ENCODE measurements at regions not wholly inside any gene's neighbourhood (a gene's known extent, or its start where the extent isn't known, plus 50 kb on each side); places are given as distances from the start of the nearest gene placed in this dataset.

- no peak for DNase-seq (ENCODE audit: low read depth)
Observed at GRCh38 chr11:92536883-92537282, 312.3 kb downstream of the FAT3 start.

GRCh38 chr11:92540096-92540495 is 315.5 kb downstream of the FAT3 start:
- DNase-seq (ENCODE audit: low read depth), result no peak

- no peak for DNase-seq (ENCODE audit: low read depth)
Observed at GRCh38 chr11:92545906-92546471, 321.4 kb downstream of the FAT3 start.

DNA sequence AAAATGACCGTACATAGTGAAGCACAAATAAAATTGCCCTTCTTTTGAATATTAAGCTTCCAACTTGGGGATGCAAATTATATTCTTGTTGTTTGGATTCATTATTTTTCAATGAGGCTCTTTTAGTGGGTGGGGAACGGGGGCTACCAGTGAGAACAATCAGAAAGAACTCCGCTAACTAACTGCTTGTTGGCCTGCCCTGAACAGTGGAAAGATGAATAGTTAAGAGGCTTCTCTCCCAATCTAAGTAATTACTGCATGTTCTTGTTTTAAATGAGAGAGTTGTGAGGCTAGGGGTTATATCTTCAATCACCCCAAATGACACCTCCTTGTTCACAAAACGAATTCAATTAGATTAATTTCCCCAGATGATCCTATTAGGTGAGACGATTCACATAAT is 322.0 kb downstream of the FAT3 start:
- no peak for DNase-seq (ENCODE audit: low read depth)

DNA sequence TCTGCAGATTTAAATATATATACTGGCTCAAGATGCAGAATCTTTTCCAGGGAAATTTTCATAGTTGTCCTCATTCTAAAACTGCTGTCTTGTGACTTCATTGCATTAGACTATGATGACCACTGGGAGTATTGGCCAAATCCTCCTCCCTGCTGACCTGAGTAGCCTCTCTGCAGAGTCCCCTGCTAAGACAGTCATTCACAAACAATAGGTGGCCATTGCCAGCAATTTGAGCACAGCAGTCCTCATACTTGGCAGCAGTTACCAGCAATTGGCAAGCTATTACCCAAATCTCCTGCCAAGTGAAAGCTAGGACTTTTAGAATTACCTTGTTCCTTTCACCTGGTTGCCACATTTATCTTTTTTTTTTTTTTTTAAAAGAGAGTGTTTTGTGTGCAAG is 325.8 kb downstream of the FAT3 start:
- no peak for DNase-seq (ENCODE audit: low read depth)

DNA sequence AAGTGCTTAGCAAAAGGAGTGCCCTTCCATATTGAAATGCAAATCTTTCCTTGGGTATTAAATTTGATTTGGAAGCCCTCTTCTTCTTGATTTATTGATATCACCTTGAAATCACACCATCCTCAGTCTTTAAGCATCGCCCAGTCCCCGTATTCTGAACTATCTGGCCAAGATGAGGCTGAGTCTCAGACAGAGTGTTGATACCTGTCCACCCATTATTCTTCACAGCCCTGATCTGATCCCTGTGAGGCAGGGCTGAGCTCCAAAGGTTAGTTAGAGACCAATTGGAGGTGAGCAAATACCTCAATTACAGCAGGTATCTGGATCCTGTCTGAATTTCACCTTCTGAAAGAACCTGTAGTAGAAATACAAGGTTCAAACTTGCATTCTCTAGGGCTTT is 326.3 kb downstream of the FAT3 start:
- DNase-seq (ENCODE audit: low read depth), result no peak

DNA sequence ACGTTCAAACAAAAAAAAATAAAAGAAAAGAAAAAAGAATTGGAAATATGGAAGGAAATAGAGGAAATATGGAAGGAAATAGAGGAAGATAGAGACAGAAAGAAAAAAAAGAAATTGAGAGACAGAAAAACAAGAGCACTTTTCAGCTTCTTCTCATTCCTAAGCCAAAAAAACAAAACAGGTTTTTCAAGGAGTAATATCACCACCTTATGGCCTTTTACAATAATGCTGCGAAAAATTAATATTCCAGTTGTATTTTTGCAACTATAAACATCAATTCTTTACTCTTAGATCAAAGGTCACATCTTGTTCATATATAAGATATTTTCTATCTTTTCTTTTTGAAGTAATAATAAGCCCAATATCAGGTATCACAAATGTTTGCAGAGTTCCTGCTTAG is 328.3 kb downstream of the FAT3 start:
- DNase-seq (ENCODE audit: low read depth), result no peak

DNA sequence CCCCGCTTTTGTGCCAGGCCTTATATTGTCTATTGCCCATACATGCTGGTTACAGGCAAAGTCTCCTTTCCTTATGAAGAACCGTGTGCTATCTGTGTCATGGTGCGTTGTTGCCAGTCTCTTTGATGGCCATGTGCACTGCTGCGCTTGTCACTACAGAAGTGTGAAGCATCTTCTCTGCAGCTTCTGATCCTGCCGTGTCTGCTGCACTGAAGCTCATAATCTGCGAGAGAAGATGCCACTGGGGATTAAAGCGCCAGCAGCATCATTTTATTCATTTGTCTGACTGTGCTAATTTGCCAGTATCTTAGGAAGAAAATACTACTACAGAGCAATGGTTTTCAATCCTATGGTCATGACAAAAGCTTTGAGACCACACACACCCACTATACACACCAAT is 330.1 kb downstream of the FAT3 start:
- DNase-seq (ENCODE audit: low read depth), result no peak

GRCh38 chr11:92556431-92556830 is 331.8 kb downstream of the FAT3 start:
- peak; percentile 1 for DNase-seq (ENCODE audit: low read depth)

- DNase-seq (ENCODE audit: low read depth), result no peak
Observed at GRCh38 chr11:92557879-92558278, 333.3 kb downstream of the FAT3 start.

- DNase-seq (ENCODE audit: low read depth), result no peak
Observed at GRCh38 chr11:92558323-92558722, 333.7 kb downstream of the FAT3 start.

- DNase-seq (ENCODE audit: low read depth), result no peak
Observed at GRCh38 chr11:92569726-92570125, 345.1 kb downstream of the FAT3 start.

GRCh38 chr11:92572559-92572958 is 347.9 kb downstream of the FAT3 start:
- no peak for DNase-seq (ENCODE audit: low read depth)

DNA sequence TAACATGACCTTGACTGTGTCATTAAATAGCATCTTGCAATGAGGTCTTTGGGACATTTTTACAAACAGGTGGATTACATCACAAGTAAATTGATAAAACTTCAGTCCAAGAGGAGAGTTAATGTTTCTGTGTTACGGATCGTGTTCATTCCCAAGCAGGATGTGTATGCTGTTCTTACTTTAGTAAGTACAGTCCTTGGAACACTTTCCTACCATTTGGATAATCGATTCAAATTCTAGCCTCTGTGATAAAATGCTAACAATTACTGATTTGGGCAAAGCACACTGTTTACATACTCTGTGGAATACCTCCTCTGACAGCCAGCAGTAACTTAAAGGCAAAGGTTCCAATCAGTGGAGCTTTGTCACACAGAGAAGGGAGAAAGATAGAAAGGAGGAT is 351.7 kb downstream of the FAT3 start:
- DNase-seq (ENCODE audit: low read depth), result no peak

GRCh38 chr11:92580908-92581307 is 356.3 kb downstream of the FAT3 start:
- no peak for DNase-seq (ENCODE audit: low read depth)

DNA sequence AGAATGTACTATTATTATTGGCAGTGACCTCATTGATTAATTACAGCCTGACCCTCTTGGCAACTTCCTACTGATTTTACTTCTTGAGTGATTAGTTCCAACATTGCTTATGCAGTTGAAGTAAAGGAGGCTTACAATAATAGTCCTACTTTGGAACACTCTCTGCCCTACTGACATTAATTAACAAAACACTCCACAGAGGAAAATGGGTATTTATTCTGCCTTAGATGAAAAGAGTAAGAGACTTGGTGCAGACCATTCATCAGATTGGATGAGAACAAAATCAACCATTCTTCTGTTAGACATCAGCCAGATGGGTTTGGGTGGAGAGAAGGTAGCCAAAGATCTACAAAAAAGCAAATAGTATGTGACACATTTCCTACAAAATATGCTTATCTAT is 363.8 kb downstream of the FAT3 start:
- DNase-seq (ENCODE audit: low read depth), result no peak

DNA sequence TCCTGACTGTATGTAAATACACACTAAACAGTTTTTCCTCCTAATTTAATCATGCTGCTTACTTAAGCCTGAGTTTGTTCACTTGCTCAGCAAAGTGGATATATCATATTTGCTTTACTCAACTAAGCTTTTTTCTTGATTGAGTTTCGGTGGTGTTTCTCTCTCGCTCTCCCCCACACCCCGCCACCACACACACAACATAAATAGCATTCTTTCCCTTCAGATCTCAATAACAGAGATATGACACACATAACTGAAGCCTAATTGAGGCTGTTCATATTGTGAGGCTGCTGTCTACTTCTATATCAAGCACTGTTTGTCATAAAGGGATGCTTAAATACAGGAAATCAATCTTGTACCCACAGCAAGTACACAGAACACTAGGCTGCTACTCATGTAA is 364.9 kb downstream of the FAT3 start:
- no peak for DNase-seq (ENCODE audit: low read depth)

GRCh38 chr11:92591521-92591920 is 366.9 kb downstream of the FAT3 start:
- no peak for DNase-seq (ENCODE audit: low read depth)

DNA sequence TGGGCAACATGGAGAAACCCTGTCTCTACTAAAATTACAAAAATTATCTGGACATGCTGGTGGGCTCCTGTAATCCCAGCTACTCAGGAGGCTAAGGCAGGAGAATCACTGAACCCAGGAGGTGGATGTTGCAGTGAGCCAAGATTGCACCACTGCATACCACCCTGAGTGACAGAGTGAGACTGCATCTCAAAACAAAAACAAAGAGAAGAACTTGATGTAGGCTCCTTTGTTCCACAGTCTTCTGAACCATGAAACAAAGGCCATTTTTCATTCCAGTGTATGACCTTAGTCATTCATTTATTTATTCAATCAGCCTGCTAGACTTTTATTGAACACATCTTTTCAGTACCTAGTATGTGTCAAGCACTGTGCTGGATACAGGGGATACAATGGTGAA is 369.6 kb downstream of the FAT3 start:
- DNase-seq (ENCODE audit: low read depth), result no peak

GRCh38 chr11:92595052-92595451 is 370.4 kb downstream of the FAT3 start:
- no peak for DNase-seq (ENCODE audit: low read depth)

GRCh38 chr11:92596596-92597317 is 372.1 kb downstream of the FAT3 start:
- no peak for DNase-seq (ENCODE audit: low read depth)

GRCh38 chr11:92601048-92601447 is 368.4 kb upstream of the MTNR1B start:
- DNase-seq (ENCODE audit: low read depth), result no peak

DNA sequence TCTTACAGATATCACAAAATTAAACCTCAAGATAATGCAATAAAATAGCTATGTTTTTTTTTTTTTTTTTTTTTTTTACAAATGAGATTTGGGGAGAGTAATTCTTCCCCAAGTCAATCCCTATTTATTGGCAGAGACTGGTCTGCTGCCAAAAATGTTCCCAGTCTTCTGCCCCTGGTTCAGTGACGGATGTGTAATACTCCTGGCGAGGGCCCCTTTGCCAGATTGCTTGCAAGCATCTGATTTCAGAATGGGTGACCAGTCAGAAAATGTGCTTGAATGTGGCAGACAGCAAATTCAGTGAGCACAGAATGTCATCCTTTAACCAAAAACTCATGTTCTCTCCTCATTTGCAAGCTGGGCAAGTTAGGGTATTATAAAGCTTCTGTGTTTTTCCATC is 363.8 kb upstream of the MTNR1B start:
- DNase-seq (ENCODE audit: low read depth), result no peak
